ENCODE measurements at regions not wholly inside any gene's neighbourhood (a gene's known extent, or its start where the extent isn't known, plus 50 kb on each side); places are given as distances from the start of the nearest gene placed in this dataset.

- no peak for ATAC-seq (ENCODE audit: low read depth)
- H3K36me3 ChIP-seq (ENCODE audit: low read depth): no peaks in the 10 kb centered on the region
- no peak overlapping the region for H3K4me3 ChIP-seq (ENCODE audit: severe bottlenecking)
- H3K27me3 ChIP-seq (ENCODE audit: insufficient read depth, poor library complexity, severe bottlenecking): no peaks in the 10 kb centered on the region
- no peak overlapping the region for H3K27ac ChIP-seq (ENCODE audit: poor library complexity, severe bottlenecking)
- H3K4me1 ChIP-seq (ENCODE audit: insufficient read depth, poor library complexity, severe bottlenecking): no peaks in the 10 kb centered on the region
- no peak for DNase-seq (ENCODE audit: low spot score)
- H3K9me3 ChIP-seq (ENCODE audit: severe bottlenecking): no peaks in the 10 kb centered on the region
- TF ChIP-seq CTCF (IDR thresholded peaks at IDR 0.05; ENCODE audit: poor library complexity, severe bottlenecking): no peak
These were observed 516.9 kb downstream of the PIK3C3 start for GRCh38 chr18:42471885-42472284.

- H3K9me3 ChIP-seq (ENCODE audit: severe bottlenecking): no peaks in the 10 kb centered on the region
- ATAC-seq (ENCODE audit: low read depth) (no peak), DNase-seq (ENCODE audit: low spot score) (no peak)
- H3K27ac ChIP-seq (ENCODE audit: poor library complexity, severe bottlenecking): no peak overlapping the region
- no peak overlapping the region for H3K4me3 ChIP-seq (ENCODE audit: severe bottlenecking)
- H3K27me3 ChIP-seq (ENCODE audit: insufficient read depth, poor library complexity, severe bottlenecking): no peaks in the 10 kb centered on the region
- no peaks in the 10 kb centered on the region for H3K4me1 ChIP-seq (ENCODE audit: insufficient read depth, poor library complexity, severe bottlenecking)
- TF ChIP-seq CTCF (IDR thresholded peaks at IDR 0.05; ENCODE audit: poor library complexity, severe bottlenecking): no peak
- no peaks in the 10 kb centered on the region for H3K36me3 ChIP-seq (ENCODE audit: low read depth)
These were observed 518.6 kb downstream of the PIK3C3 start for GRCh38 chr18:42473611-42474010.

GRCh38 chr18:42474577-42474976 is 519.5 kb downstream of the PIK3C3 start:
- Histone ChIP-seq H3K4me1 (ENCODE audit: insufficient read depth, poor library complexity, severe bottlenecking) (no peaks in the 10 kb centered on the region), H3K9me3 (ENCODE audit: severe bottlenecking) (no peaks in the 10 kb centered on the region), H3K27me3 (ENCODE audit: insufficient read depth, poor library complexity, severe bottlenecking) (no peaks in the 10 kb centered on the region), H3K27ac (ENCODE audit: poor library complexity, severe bottlenecking) (no peak overlapping the region), H3K36me3 (ENCODE audit: low read depth) (no peaks in the 10 kb centered on the region), H3K4me3 (ENCODE audit: severe bottlenecking) (no peak overlapping the region)
- DNase-seq (ENCODE audit: low spot score) (no peak), ATAC-seq (ENCODE audit: low read depth) (no peak)
- no peak for TF ChIP-seq CTCF (IDR thresholded peaks at IDR 0.05; ENCODE audit: poor library complexity, severe bottlenecking)

- no peak overlapping the region for H3K4me3 ChIP-seq (ENCODE audit: severe bottlenecking)
- H3K36me3 ChIP-seq (ENCODE audit: low read depth): no peaks in the 10 kb centered on the region
- DNase-seq (ENCODE audit: low spot score) (no peak), ATAC-seq (ENCODE audit: low read depth) (no peak)
- no peaks in the 10 kb centered on the region for H3K27me3 ChIP-seq (ENCODE audit: insufficient read depth, poor library complexity, severe bottlenecking)
- no peaks in the 10 kb centered on the region for H3K4me1 ChIP-seq (ENCODE audit: insufficient read depth, poor library complexity, severe bottlenecking)
- no peak overlapping the region for H3K27ac ChIP-seq (ENCODE audit: poor library complexity, severe bottlenecking)
- no peaks in the 10 kb centered on the region for H3K9me3 ChIP-seq (ENCODE audit: severe bottlenecking)
- no peak for TF ChIP-seq CTCF (IDR thresholded peaks at IDR 0.05; ENCODE audit: poor library complexity, severe bottlenecking)
These were observed 520.1 kb downstream of the PIK3C3 start for GRCh38 chr18:42475157-42475556.

- DNase-seq (ENCODE audit: low spot score): no peak
- Histone ChIP-seq H3K27me3 (ENCODE audit: insufficient read depth, poor library complexity, severe bottlenecking) (no peaks in the 10 kb centered on the region), H3K36me3 (ENCODE audit: low read depth) (no peaks in the 10 kb centered on the region), H3K4me1 (ENCODE audit: insufficient read depth, poor library complexity, severe bottlenecking) (no peaks in the 10 kb centered on the region), H3K9me3 (ENCODE audit: severe bottlenecking) (no peaks in the 10 kb centered on the region), H3K27ac (ENCODE audit: poor library complexity, severe bottlenecking) (no peak overlapping the region), H3K4me3 (ENCODE audit: severe bottlenecking) (no peak overlapping the region)
- no peak for ATAC-seq (ENCODE audit: low read depth)
- no peak for TF ChIP-seq CTCF (IDR thresholded peaks at IDR 0.05; ENCODE audit: poor library complexity, severe bottlenecking)
These were observed 522.2 kb downstream of the PIK3C3 start for GRCh38 chr18:42477267-42477666.
